ENCODE measurements at regions not wholly inside any gene's neighbourhood (a gene's known extent, or its start where the extent isn't known, plus 50 kb on each side); places are given as distances from the start of the nearest gene placed in this dataset.

DNA sequence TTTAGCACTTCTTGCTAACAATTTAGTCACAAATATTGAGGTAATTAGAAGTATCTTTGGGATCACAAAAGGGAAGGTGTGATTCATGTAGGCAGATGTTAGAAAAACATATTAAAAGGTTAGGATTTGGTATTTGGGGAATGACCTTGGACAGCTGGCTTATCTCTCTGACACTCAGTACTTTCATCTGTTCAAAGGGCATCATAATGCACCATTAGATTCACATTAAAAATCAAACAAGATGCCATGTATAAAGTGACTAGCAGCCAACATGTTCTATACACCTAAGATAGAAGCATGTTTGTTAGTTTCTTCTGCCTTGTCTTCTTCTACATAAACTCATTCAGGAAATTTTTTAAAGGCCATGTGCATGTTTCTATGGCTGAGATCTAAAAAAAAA lies 56.5 kb upstream of the ESRRG start:
- intact Hi-C loops (cut with micrococcal nuclease; ENCODE audit: unreplicated experiment) = no loop called here
- CTCF ChIA-PET = no interaction called here
- no peak overlapping the region for H3K9ac ChIP-seq (ENCODE audit: control insufficient read depth, insufficient read depth, low read length)

DNA sequence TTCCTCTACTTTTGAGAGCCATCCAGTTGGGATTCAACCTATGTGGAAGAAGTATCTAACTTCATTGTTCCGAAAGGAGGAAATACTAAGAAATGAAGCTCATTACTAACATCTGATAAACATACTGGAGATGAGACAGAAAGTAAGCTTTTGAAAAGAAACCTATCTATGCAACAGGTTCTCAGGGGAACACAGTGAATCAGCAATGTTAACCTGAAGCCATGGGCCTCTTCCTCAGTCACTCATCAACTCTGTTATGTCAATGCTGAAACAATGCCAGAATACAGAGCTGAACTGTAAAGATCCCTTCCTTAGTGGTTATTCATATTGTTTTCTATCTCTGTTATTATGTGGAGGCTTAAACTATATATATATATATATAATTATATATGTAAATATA lies 55.5 kb upstream of the ESRRG start:
- no peaks in the 10 kb centered on the region for H3K36me3 ChIP-seq (ENCODE audit: control insufficient read depth in 2 of 2, insufficient read depth in 2 of 2, low read length in 1 of 2)
- SMC1A ChIA-PET (ENCODE audit: uncharacterized antibody, unreplicated experiment) = interaction anchor here (0.7 to 1.2 kb wide), 2 partner anchors 13 to 51 kb away, joined by 3 read pairs; no protein-coding TSS in a partner anchor
- no peak for FAIRE-seq
- RAD21 ChIA-PET (ENCODE audit: unreplicated experiment) = no interaction called here
- no peaks in the 10 kb centered on the region for H3K9me3 ChIP-seq (replicated peaks; ENCODE audit: control insufficient read depth, insufficient read depth, low read length)
- CTCF ChIA-PET = no interaction called here
- H3K4me1 ChIP-seq (ENCODE audit: control insufficient read depth, insufficient read depth, low read length) = no peaks in the 10 kb centered on the region
- no peak overlapping the region for H3K27ac ChIP-seq (ENCODE audit: control insufficient read depth, insufficient read depth)
- H4K20me1 ChIP-seq (ENCODE audit: control insufficient read depth, insufficient read depth) = no peaks in the 10 kb centered on the region
- intact Hi-C loops (cut with micrococcal nuclease; ENCODE audit: unreplicated experiment) = no loop called here
- no peaks in the 10 kb centered on the region for H3K79me2 ChIP-seq (ENCODE audit: control insufficient read depth, insufficient read depth, low read length)
- WGBS (ENCODE audit: insufficient coverage, insufficient replicate concordance, low lambda C conversion rate, missing lambda C conversion rate) = 58% methylated on average over 1 of the region's 1 CpG
- TF ChIP-seq SIN3A (IDR thresholded peaks at IDR 0.05; ENCODE audit: low read depth, low read length) (no peak), PAX8 (IDR thresholded peaks at IDR 0.05) (no peak), TBL1XR1 (IDR thresholded peaks at IDR 0.05; ENCODE audit: low read depth, low read length) (no peak), TCF3 (IDR thresholded peaks at IDR 0.05; ENCODE audit: borderline replicate concordance, insufficient read depth, low read depth, low read length) (no peak), BMI1 (IDR thresholded peaks at IDR 0.05; ENCODE audit: borderline replicate concordance) (no peak), POLR2AphosphoS5 (IDR thresholded peaks at IDR 0.05; ENCODE audit: low read length) (no peak), TARDBP (IDR thresholded peaks at IDR 0.05; ENCODE audit: borderline replicate concordance) (no peak), NBN (IDR thresholded peaks at IDR 0.05) (no peak), IRF4 (IDR thresholded peaks at IDR 0.05; ENCODE audit: low read depth, low read length) (no peak), TCF7 (IDR thresholded peaks at IDR 0.05; ENCODE audit: borderline replicate concordance) (no peak), SMAD5 (IDR thresholded peaks at IDR 0.05; ENCODE audit: low read depth) (no peak)
- TF ChIP-seq, protein P1, sequence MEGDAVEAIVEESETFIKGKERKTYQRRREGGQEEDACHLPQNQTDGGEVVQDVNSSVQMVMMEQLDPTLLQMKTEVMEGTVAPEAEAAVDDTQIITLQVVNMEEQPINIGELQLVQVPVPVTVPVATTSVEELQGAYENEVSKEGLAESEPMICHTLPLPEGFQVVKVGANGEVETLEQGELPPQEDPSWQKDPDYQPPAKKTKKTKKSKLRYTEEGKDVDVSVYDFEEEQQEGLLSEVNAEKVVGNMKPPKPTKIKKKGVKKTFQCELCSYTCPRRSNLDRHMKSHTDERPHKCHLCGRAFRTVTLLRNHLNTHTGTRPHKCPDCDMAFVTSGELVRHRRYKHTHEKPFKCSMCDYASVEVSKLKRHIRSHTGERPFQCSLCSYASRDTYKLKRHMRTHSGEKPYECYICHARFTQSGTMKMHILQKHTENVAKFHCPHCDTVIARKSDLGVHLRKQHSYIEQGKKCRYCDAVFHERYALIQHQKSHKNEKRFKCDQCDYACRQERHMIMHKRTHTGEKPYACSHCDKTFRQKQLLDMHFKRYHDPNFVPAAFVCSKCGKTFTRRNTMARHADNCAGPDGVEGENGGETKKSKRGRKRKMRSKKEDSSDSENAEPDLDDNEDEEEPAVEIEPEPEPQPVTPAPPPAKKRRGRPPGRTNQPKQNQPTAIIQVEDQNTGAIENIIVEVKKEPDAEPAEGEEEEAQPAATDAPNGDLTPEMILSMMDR (IDR thresholded peaks at IDR 0.05 in 2 of 3, conservative IDR thresholded peaks at IDR 0.05 in 1 of 3; ENCODE audit: control insufficient read depth in 2 of 3, extremely low read depth in 1 of 3, insufficient read depth in 1 of 3, low read depth in 3 of 3, low read length in 3 of 3) = no peak
- TF ChIP-seq, protein P2, sequence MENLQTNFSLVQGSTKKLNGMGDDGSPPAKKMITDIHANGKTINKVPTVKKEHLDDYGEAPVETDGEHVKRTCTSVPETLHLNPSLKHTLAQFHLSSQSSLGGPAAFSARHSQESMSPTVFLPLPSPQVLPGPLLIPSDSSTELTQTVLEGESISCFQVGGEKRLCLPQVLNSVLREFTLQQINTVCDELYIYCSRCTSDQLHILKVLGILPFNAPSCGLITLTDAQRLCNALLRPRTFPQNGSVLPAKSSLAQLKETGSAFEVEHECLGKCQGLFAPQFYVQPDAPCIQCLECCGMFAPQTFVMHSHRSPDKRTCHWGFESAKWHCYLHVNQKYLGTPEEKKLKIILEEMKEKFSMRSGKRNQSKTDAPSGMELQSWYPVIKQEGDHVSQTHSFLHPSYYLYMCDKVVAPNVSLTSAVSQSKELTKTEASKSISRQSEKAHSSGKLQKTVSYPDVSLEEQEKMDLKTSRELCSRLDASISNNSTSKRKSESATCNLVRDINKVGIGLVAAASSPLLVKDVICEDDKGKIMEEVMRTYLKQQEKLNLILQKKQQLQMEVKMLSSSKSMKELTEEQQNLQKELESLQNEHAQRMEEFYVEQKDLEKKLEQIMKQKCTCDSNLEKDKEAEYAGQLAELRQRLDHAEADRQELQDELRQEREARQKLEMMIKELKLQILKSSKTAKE (IDR thresholded peaks at IDR 0.05; ENCODE audit: low read depth, poor library complexity, severe bottlenecking) = no peak
- POLR2A ChIA-PET = no interaction called here
- in situ Hi-C loops (cut with MboI) = no loop called here
- no peaks in the 10 kb centered on the region for H3K27me3 ChIP-seq (replicated peaks in 1 of 2; ENCODE audit: control insufficient read depth in 2 of 2, insufficient read depth in 2 of 2, low read length in 1 of 2)
- no peak overlapping the region for H3K9ac ChIP-seq (ENCODE audit: control insufficient read depth, insufficient read depth, low read length)
- no peak for DNase-seq (ENCODE audit: low read depth, low spot score)
- H3K4me3 ChIP-seq = no peak overlapping the region
- no peak overlapping the region for H2AFZ ChIP-seq (ENCODE audit: control insufficient read depth, low read depth, low read length)
- no peak for ATAC-seq
- BruUV-seq (replicated peaks) = no TSS peak
- H3K4me2 ChIP-seq (ENCODE audit: control insufficient read depth, insufficient read depth) = no peak overlapping the region

More for the DNA sequence above, 56.5 kb upstream of the ESRRG start:
- in situ Hi-C loops (cut with MboI) = no loop called here
- ChIA-PET RAD21 (ENCODE audit: unreplicated experiment) (no interaction called here), POLR2A (no interaction called here), SMC1A (ENCODE audit: uncharacterized antibody, unreplicated experiment) (interaction anchor here (0.7 to 1.2 kb wide), 2 partner anchors 9 to 153 kb away, joined by 3 read pairs; no protein-coding TSS in a partner anchor)
- H4K20me1 ChIP-seq (ENCODE audit: control insufficient read depth, insufficient read depth) = no peaks in the 10 kb centered on the region
- no peak for ATAC-seq
- FAIRE-seq = no peak
- no peak for DNase-seq (ENCODE audit: low read depth, low spot score)
- H3K4me2 ChIP-seq (ENCODE audit: control insufficient read depth, insufficient read depth) = no peak overlapping the region
- no peaks in the 10 kb centered on the region for H3K9me3 ChIP-seq (replicated peaks; ENCODE audit: control insufficient read depth, insufficient read depth, low read length)
- no peaks in the 10 kb centered on the region for H3K36me3 ChIP-seq (ENCODE audit: control insufficient read depth in 2 of 2, insufficient read depth in 2 of 2, low read length in 1 of 2)
- no peak overlapping the region for H3K27ac ChIP-seq (ENCODE audit: control insufficient read depth, insufficient read depth)
- no peaks in the 10 kb centered on the region for H3K4me1 ChIP-seq (ENCODE audit: control insufficient read depth, insufficient read depth, low read length)
- no TSS peak for BruUV-seq (replicated peaks)
- H3K79me2 ChIP-seq (ENCODE audit: control insufficient read depth, insufficient read depth, low read length) = no peaks in the 10 kb centered on the region
- no peak for TF ChIP-seq ESRRA (IDR thresholded peaks at IDR 0.05; ENCODE audit: low read length)
- H2AFZ ChIP-seq (ENCODE audit: control insufficient read depth, low read depth, low read length) = no peak overlapping the region
- H3K4me3 ChIP-seq = no peak overlapping the region
- no peaks in the 10 kb centered on the region for H3K27me3 ChIP-seq (replicated peaks in 1 of 2; ENCODE audit: control insufficient read depth in 2 of 2, insufficient read depth in 2 of 2, low read length in 1 of 2)

All from GM12878 (cell line).